OCI-LY7 (cell line): ENCODE measurements at regions not wholly inside any gene's neighbourhood (a gene's known extent, or its start where the extent isn't known, plus 50 kb on each side); places are given as distances from the start of the nearest gene placed in this dataset.

ENCODE experiments used
- BruUV-seq: library from RNA; stranded (reverse); fragments of 400-500 nt; replicated peaks from 2 replicates; lab custom pipeline; 2021; lab: Mats Ljungman, UMichigan
- CTCF ChIA-PET: fragments of 300-600 bp; sonication (Branson Sonifier 250); formaldehyde crosslinking; loops from one replicate; lab custom pipeline; 2022; ENCODE audit warnings: antibody characterized with exemption; ENCODE audit not compliant: unreplicated experiment; lab: Charles Lee
- POLR2A ChIA-PET: fragments of 300-600 bp; sonication (Branson Sonifier 250); formaldehyde crosslinking; loops from one replicate; lab custom pipeline; 2022; ENCODE audit warnings: antibody characterized with exemption; lab: Charles Lee
- DNase-seq: peaks from one replicate; pipeline ENCODE4 v3.0.0-alpha.2; 2015; ENCODE audit warnings: low spot score
- H2AFZ ChIP-seq: fragments of 200-600 bp; sonication (generic), shearing (Covaris generic); 2 replicates; pipeline ENCODE4 v1.6.1; 2014; ENCODE audit warnings: mild to moderate bottlenecking, antibody characterized with exemption, low read length, moderate library complexity
- H3K27ac ChIP-seq: fragments of 200-600 bp; sonication (generic); 2 replicates; pipeline ENCODE4 v1.5.1; 2014; ENCODE audit warnings: mixed run types, low read depth, mild to moderate bottlenecking, moderate library complexity, low read length, inconsistent platforms; ENCODE audit not compliant: poor library complexity, severe bottlenecking
- H3K36me3 ChIP-seq: fragments of 200-600 bp; sonication (generic); 2 replicates; pipeline ENCODE4 v1.6.1; 2014; ENCODE audit warnings: mild to moderate bottlenecking, antibody characterized with exemption, low read length, moderate library complexity, mixed read lengths; ENCODE audit not compliant: insufficient read depth
- H3K4me1 ChIP-seq: fragments of 200-600 bp; sonication (generic); 2 replicates; pipeline ENCODE4 v1.5.1; 2014; ENCODE audit warnings: mild to moderate bottlenecking, low read length; ENCODE audit not compliant: insufficient read depth, poor library complexity, severe bottlenecking
- H3K4me2 ChIP-seq: fragments of 200-600 bp; sonication (generic); 2 replicates; pipeline ENCODE4 v1.6.1; 2014; ENCODE audit warnings: mild to moderate bottlenecking, low read length
- H3K4me3 ChIP-seq: fragments of 200-600 bp; sonication (generic); 2 replicates; pipeline ENCODE4 v1.5.1; 2014; ENCODE audit warnings: mild to moderate bottlenecking, low read depth, low read length; ENCODE audit not compliant: poor library complexity, severe bottlenecking
- H3K79me2 ChIP-seq: fragments of 200-600 bp; sonication (generic); 2 replicates; pipeline ENCODE4 v1.6.1; 2016; ENCODE audit warnings: low read depth, mild to moderate bottlenecking, low read length, moderate library complexity, mixed read lengths; ENCODE audit not compliant: insufficient read depth
- H3K9me2 ChIP-seq: fragments of 200-600 bp; sonication (generic); 2 replicates; pipeline ENCODE4 v1.6.1; 2016; ENCODE audit warnings: mild to moderate bottlenecking, low read length, mixed read lengths; ENCODE audit not compliant: insufficient read depth
- H3K9me3 ChIP-seq: fragments of 200-600 bp; sonication (generic); 2 replicates; pipeline ENCODE4 v1.6.1; 2014; ENCODE audit warnings: mild to moderate bottlenecking, mixed run types, low read length, mixed read lengths
- H4K20me1 ChIP-seq: fragments of 200-600 bp; sonication (generic); 2 replicates; pipeline ENCODE4 v1.6.1; 2014; ENCODE audit warnings: mild to moderate bottlenecking, antibody characterized with exemption, low read length, moderate library complexity, mixed read lengths; ENCODE audit not compliant: insufficient read depth
- EZH2phosphoT487 ChIP-seq: fragments of 200-600 bp; sonication (generic); IDR thresholded peaks from 2 replicates; pipeline ENCODE4 v1.6.1; 2018; ENCODE audit warnings: low read depth, borderline replicate concordance, mild to moderate bottlenecking, mixed run types, antibody characterized with exemption, low read length, moderate library complexity, mixed read lengths
- intact Hi-C: fragments of 100-400 bp; cut with micrococcal nuclease; formaldehyde crosslinking; loops from one replicate; pipeline ENCODE4 v1.10.0; 2022; ENCODE audit not compliant: unreplicated experiment
- TF ChIP-seq, protein P1 (sequence below): fragments of 200-600 bp; sonication (generic); conservative IDR thresholded peaks from 2 replicates; pipeline ENCODE4 v1.5.1; 2014; ENCODE audit warnings: mild to moderate bottlenecking, antibody characterized with exemption, low read length, moderate library complexity, mixed read lengths

DNA sequence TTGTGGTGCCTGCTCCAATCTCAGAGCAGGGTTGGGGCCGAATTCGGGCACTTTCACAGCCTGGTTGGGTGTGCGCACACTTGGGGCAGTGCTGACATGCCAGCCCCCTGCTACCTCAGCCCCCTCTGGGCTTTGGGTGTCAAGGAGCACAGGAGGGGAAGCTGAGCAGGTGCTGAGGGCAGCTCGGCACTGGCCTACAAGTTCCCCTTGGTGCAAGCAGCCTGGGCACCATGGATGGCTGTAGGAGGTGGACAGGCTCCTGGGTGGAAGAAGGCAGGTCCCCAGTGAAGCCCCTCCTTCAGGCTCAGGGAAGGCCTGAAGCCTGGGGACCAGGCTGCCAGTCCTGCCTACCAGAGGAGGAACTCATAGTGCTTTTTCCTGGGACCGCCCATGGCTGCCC lies 326.6 kb downstream of the NDFIP2 start:
- TF ChIP-seq EZH2phosphoT487: no peak
- TF ChIP-seq, protein P1, sequence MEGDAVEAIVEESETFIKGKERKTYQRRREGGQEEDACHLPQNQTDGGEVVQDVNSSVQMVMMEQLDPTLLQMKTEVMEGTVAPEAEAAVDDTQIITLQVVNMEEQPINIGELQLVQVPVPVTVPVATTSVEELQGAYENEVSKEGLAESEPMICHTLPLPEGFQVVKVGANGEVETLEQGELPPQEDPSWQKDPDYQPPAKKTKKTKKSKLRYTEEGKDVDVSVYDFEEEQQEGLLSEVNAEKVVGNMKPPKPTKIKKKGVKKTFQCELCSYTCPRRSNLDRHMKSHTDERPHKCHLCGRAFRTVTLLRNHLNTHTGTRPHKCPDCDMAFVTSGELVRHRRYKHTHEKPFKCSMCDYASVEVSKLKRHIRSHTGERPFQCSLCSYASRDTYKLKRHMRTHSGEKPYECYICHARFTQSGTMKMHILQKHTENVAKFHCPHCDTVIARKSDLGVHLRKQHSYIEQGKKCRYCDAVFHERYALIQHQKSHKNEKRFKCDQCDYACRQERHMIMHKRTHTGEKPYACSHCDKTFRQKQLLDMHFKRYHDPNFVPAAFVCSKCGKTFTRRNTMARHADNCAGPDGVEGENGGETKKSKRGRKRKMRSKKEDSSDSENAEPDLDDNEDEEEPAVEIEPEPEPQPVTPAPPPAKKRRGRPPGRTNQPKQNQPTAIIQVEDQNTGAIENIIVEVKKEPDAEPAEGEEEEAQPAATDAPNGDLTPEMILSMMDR: no peak
- intact Hi-C loops: no loop called here
- POLR2A ChIA-PET: no interaction called here
- Histone ChIP-seq H3K4me1 (no peaks in the 10 kb centered on the region), H2AFZ (no peak overlapping the region), H4K20me1 (no peaks in the 10 kb centered on the region), H3K9me3 (no peaks in the 10 kb centered on the region), H3K36me3 (no peaks in the 10 kb centered on the region), H3K9me2 (no peaks in the 10 kb centered on the region), H3K27ac (no peak overlapping the region), H3K4me2 (no peak overlapping the region), H3K4me3 (no peak overlapping the region), H3K79me2 (no peaks in the 10 kb centered on the region)
- CTCF ChIA-PET: no interaction called here
- DNase-seq: no peak
- no TSS peak for BruUV-seq

DNA sequence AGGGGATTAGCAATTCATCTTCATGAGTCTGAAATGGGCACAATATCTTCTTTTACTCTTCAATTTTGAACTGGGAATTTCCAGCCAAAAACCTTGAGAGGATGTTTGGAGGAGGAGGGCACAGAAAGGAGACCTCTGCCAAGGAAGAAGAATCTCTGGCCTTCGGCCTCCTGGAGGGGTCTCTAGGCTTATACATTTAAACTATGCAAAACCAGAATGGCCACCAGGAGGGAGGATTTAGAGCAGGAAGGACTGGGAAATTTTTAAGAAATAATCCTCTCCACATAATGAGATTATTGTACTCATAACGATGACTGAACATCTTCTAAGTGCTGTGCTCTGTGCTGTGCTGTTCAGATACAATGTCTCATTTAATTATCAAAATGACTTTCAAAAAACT lies 325.9 kb downstream of the NDFIP2 start:
- H3K4me1 ChIP-seq: no peaks in the 10 kb centered on the region
- no peaks in the 10 kb centered on the region for H3K9me3 ChIP-seq
- intact Hi-C loops: no loop called here
- H3K36me3 ChIP-seq: no peaks in the 10 kb centered on the region
- no peak for TF ChIP-seq EZH2phosphoT487
- TF ChIP-seq, protein P1: no peak
- no peaks in the 10 kb centered on the region for H3K79me2 ChIP-seq
- no peaks in the 10 kb centered on the region for H3K9me2 ChIP-seq
- no peak overlapping the region for H3K4me3 ChIP-seq
- no TSS peak for BruUV-seq
- H3K4me2 ChIP-seq: no peak overlapping the region
- POLR2A ChIA-PET: no interaction called here
- H3K27ac ChIP-seq: no peak overlapping the region
- DNase-seq: no peak
- no peak overlapping the region for H2AFZ ChIP-seq
- CTCF ChIA-PET: no interaction called here
- H4K20me1 ChIP-seq: no peaks in the 10 kb centered on the region

DNA sequence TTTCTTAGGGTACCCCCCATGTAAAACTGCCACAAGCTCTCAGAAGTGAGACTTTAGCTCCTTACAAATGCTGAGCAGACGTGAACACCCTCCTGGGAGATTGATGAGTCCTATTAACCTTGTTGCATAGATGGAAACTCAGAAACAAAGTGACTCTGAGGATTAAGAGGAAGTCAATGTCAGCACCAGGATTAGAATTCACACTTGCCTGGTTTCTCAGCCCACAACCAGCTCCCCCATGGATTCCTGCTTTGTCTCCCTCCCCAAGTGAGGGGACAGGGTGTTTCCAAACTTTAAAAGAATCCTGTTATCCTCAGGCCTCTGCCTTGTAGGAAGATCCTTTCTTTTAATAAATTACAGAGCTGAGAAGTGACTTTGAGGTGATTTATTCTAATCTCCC lies 324.4 kb downstream of the NDFIP2 start:
- H3K79me2 ChIP-seq: no peaks in the 10 kb centered on the region
- DNase-seq: no peak
- no peaks in the 10 kb centered on the region for H3K9me3 ChIP-seq
- H3K4me2 ChIP-seq: no peak overlapping the region
- no peaks in the 10 kb centered on the region for H3K4me1 ChIP-seq
- no peaks in the 10 kb centered on the region for H4K20me1 ChIP-seq
- H3K36me3 ChIP-seq: no peaks in the 10 kb centered on the region
- no peak overlapping the region for H3K27ac ChIP-seq
- intact Hi-C loops: no loop called here
- H2AFZ ChIP-seq: no peak overlapping the region
- CTCF ChIA-PET: no interaction called here
- no peak overlapping the region for H3K4me3 ChIP-seq
- POLR2A ChIA-PET: no interaction called here
- BruUV-seq: no TSS peak
- H3K9me2 ChIP-seq: no peaks in the 10 kb centered on the region
- TF ChIP-seq EZH2phosphoT487: no peak
- TF ChIP-seq, protein P1: no peak
